ENCODE measurements at regions not wholly inside any gene's neighbourhood (a gene's known extent, or its start where the extent isn't known, plus 50 kb on each side); places are given as distances from the start of the nearest gene placed in this dataset.

DNA sequence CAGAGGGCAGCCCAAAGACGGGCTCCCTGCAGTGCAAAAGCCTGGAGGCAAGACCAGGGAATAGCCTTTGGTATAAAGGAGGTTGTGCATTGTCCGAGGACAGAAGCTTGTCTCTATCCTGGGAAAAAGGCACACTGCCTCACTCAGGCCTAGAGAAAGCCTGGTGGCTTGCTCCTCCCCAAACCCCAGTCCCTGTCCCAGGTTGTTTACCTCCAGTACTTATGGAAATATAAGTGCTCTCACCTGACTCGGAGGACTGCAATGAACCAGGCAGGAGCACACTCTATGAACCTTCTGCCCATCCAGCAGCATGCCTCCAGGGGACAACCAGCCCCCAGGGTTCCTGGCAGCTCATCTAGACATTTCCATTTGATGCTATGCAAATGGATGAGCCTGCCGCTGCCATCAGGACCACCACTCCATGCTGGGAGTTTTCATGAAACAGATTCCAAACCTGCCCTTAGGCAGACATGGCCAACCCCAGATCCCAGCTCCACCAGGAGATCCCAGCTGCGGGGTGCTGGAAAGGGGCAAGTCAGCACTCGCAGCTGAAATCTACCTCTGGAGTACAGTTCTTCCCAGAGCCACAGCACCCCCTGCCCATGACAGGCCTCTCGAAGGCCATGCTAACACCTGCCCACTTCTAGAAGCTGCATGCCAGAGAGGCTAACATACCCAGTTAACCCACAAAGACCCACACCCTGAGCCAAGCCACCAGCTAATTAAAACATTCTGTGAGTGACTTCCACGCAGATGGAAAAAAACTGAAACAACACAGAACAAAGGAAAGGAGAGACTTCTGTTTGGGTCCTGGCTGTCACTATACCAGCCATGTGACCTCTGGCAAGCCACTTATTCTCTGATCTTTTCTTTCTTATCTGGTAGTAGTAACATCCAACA is 101.7 kb downstream of the TTC32 start:
- Histone ChIP-seq H3K27me3 (ENCODE audit: low read depth) (no peaks in the 10 kb centered on the region), H3K27ac (no peak overlapping the region), H3K9me3 (no peaks in the 10 kb centered on the region), H3K36me3 (no peaks in the 10 kb centered on the region), H3K4me1 (no peaks in the 10 kb centered on the region), H3K4me3 (no peak overlapping the region)
- ATAC-seq (no peak), DNase-seq (no peak)
- TF ChIP-seq, protein P1, sequence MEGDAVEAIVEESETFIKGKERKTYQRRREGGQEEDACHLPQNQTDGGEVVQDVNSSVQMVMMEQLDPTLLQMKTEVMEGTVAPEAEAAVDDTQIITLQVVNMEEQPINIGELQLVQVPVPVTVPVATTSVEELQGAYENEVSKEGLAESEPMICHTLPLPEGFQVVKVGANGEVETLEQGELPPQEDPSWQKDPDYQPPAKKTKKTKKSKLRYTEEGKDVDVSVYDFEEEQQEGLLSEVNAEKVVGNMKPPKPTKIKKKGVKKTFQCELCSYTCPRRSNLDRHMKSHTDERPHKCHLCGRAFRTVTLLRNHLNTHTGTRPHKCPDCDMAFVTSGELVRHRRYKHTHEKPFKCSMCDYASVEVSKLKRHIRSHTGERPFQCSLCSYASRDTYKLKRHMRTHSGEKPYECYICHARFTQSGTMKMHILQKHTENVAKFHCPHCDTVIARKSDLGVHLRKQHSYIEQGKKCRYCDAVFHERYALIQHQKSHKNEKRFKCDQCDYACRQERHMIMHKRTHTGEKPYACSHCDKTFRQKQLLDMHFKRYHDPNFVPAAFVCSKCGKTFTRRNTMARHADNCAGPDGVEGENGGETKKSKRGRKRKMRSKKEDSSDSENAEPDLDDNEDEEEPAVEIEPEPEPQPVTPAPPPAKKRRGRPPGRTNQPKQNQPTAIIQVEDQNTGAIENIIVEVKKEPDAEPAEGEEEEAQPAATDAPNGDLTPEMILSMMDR (IDR thresholded peaks at IDR 0.05) = no peak
- intact Hi-C loops (cut with DNase I) = no loop called here

GRCh38 chr2:19797871-19798270 is 103.9 kb downstream of the TTC32 start:
- Histone ChIP-seq H3K36me3 (no peaks in the 10 kb centered on the region), H3K4me3 (no peak overlapping the region), H3K27ac (no peak overlapping the region), H3K4me1 (no peaks in the 10 kb centered on the region), H3K9me3 (no peaks in the 10 kb centered on the region), H3K27me3 (ENCODE audit: low read depth) (no peaks in the 10 kb centered on the region)
- no peak for DNase-seq
- TF ChIP-seq, protein P1 (IDR thresholded peaks at IDR 0.05) = no peak
- intact Hi-C loops (cut with DNase I) = no loop called here
- ATAC-seq = no peak

DNA sequence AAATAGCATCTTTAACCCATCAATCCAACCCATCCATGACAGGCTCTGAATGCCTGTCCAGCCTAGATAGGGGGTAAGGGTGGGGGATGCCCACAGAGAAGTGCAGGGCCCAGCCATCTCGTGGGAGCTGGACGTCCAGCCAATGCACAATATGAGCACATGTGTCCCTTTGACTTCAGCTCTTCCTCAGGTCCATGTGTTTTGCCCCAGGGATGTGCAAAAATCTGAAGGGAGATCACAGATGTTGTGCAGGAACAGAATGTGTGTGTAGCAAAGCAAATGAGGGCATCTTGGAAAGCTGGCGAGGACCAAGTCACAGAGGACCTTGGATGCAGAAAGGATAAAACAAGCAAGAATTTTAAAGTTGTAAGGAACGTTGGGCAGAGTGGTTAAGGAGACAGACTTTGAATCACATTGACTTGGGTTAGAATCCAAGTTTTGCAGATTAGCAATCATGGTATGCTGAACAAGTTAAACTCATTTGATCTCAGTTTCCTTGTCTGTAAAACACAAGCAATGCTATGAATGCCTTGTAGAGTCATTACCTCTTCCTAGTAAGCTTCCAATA is 104.5 kb downstream of the TTC32 start:
- H3K27me3 ChIP-seq (ENCODE audit: low read depth) = no peaks in the 10 kb centered on the region
- H3K4me1 ChIP-seq = no peaks in the 10 kb centered on the region
- ATAC-seq = no peak
- H3K36me3 ChIP-seq = no peaks in the 10 kb centered on the region
- H3K4me3 ChIP-seq = no peak overlapping the region
- TF ChIP-seq, protein P1 (IDR thresholded peaks at IDR 0.05) = no peak
- no peak for DNase-seq
- no peaks in the 10 kb centered on the region for H3K9me3 ChIP-seq
- no peak overlapping the region for H3K27ac ChIP-seq
- intact Hi-C loops (cut with DNase I) = no loop called here

GRCh38 chr2:19796035-19796695 is 105.6 kb downstream of the TTC32 start:
- no peak overlapping the region for H3K4me3 ChIP-seq
- H3K9me3 ChIP-seq = no peaks in the 10 kb centered on the region
- H3K27ac ChIP-seq = no peak overlapping the region
- H3K36me3 ChIP-seq = no peaks in the 10 kb centered on the region
- ATAC-seq = no peak
- no peaks in the 10 kb centered on the region for H3K27me3 ChIP-seq (ENCODE audit: low read depth)
- no peaks in the 10 kb centered on the region for H3K4me1 ChIP-seq
- TF ChIP-seq, protein P1 (IDR thresholded peaks at IDR 0.05) = no peak
- intact Hi-C loops (cut with DNase I) = no loop called here
- no peak for DNase-seq

DNA sequence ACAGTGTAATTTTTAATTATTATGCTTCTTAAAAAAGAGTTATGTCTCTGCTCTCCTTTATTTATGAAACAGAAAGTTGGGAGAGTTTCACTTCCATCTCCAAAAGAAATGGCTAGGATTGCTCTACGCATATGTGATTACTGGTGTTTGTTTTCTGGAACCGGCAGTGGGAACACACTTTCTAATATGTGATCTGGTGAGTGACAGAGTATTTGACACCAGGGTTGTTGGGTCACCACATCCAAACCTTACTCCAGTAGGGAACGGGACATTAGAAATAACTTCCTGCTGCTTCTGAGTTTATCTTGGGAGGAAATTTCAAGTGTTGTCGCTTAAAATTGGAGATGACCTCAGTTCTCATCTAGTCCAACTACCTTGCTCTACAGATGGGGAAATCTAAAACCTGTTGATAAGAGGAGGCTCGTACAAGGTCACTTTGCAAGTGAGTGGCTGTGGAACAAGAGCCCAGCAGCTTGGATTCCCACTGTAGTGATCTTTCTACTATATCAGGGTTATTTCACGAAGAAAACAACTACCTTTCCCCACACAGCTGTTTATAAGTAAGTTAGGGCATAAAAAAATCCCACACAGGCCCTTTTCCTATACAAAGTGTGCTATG is 108.5 kb downstream of the TTC32 start:
- H3K27me3 ChIP-seq (ENCODE audit: low read depth) = no peaks in the 10 kb centered on the region
- H3K9me3 ChIP-seq = no peaks in the 10 kb centered on the region
- no peaks in the 10 kb centered on the region for H3K36me3 ChIP-seq
- no peak overlapping the region for H3K4me3 ChIP-seq
- H3K4me1 ChIP-seq = no peaks in the 10 kb centered on the region
- ATAC-seq (no peak), DNase-seq (no peak)
- no peak overlapping the region for H3K27ac ChIP-seq
- TF ChIP-seq, protein P1 (IDR thresholded peaks at IDR 0.05) = no peak
- intact Hi-C loops (cut with DNase I) = no loop called here
